GM20000 (cell line): ENCODE measurements at regions not wholly inside any gene's neighbourhood (a gene's known extent, or its start where the extent isn't known, plus 50 kb on each side); places are given as distances from the start of the nearest gene placed in this dataset.
"Not testable (repeated sequence)": the region's sequence is repeated elsewhere in the genome, so short reads cannot be mapped to it uniquely, and the experiment has no call there.

ENCODE experiments used
- DNase-seq: peaks from one replicate; pipeline ENCODE4 v3.0.0; 2012; ENCODE audit warnings: low spot score
- TF ChIP-seq, protein P1 (sequence below): IDR thresholded peaks from 2 replicates; pipeline ENCODE4 v1.5.1; 2012; ENCODE audit warnings: mild to moderate bottlenecking, control low read depth; ENCODE audit errors: extremely low read depth, missing control alignments

DNA sequence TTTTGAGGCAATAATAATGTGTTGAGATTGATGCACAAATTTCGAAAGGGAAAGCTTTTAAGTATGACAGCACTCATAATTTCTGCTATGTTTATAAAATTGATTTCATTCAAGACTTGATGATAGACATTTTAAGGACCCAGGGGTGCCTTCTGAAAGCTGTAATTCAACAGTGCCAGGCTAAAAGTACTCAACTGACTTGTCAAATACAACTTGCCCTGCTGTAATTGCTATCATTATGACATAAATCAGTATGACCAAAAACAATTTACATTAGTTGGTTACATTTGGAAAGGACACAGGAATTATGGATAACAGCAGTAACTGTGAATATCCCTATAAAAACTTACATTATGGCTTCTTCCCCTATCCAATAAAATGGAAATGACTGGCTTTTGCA lies 178.9 kb downstream of the MMUT start:
- TF ChIP-seq, protein P1, sequence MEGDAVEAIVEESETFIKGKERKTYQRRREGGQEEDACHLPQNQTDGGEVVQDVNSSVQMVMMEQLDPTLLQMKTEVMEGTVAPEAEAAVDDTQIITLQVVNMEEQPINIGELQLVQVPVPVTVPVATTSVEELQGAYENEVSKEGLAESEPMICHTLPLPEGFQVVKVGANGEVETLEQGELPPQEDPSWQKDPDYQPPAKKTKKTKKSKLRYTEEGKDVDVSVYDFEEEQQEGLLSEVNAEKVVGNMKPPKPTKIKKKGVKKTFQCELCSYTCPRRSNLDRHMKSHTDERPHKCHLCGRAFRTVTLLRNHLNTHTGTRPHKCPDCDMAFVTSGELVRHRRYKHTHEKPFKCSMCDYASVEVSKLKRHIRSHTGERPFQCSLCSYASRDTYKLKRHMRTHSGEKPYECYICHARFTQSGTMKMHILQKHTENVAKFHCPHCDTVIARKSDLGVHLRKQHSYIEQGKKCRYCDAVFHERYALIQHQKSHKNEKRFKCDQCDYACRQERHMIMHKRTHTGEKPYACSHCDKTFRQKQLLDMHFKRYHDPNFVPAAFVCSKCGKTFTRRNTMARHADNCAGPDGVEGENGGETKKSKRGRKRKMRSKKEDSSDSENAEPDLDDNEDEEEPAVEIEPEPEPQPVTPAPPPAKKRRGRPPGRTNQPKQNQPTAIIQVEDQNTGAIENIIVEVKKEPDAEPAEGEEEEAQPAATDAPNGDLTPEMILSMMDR, result no peak
- no peak for DNase-seq

- DNase-seq, result not testable (repeated sequence)
Observed at GRCh38 chr6:49274809-49275769, 188.0 kb downstream of the MMUT start.

DNA sequence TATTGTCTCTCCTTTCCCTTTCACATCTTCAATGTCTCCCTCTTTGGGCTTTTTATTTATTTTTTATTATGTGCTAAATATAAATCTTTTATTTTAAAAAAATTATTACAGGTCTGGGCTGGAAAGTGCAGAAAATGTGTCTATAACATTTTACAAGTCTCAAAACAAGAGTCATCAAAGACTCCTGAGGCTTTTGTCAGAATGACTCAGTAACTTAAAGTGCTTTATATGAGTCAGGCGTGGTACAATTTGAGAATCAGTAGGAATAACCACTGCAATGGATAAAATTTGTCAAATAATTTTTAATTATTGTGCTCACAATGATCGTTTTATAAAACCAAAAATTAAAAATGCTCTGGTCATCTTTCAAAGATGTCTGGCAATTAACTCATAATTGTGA lies 193.9 kb downstream of the MMUT start:
- DNase-seq, result no peak
- TF ChIP-seq, protein P1, result no peak

- TF ChIP-seq, protein P1, result no peak
- no peak for DNase-seq
Observed at GRCh38 chr6:49264909-49265308, 198.1 kb downstream of the MMUT start.

GRCh38 chr6:49264496-49264895 lies 198.6 kb downstream of the MMUT start:
- DNase-seq, result no peak
- TF ChIP-seq, protein P1, result no peak

GRCh38 chr6:49257549-49257948 lies 205.5 kb downstream of the MMUT start:
- DNase-seq, result no peak
- TF ChIP-seq, protein P1, result no peak

- no peak for DNase-seq
- TF ChIP-seq, protein P1, result no peak
Observed at GRCh38 chr6:49255335-49255734, 207.7 kb downstream of the MMUT start.

DNA sequence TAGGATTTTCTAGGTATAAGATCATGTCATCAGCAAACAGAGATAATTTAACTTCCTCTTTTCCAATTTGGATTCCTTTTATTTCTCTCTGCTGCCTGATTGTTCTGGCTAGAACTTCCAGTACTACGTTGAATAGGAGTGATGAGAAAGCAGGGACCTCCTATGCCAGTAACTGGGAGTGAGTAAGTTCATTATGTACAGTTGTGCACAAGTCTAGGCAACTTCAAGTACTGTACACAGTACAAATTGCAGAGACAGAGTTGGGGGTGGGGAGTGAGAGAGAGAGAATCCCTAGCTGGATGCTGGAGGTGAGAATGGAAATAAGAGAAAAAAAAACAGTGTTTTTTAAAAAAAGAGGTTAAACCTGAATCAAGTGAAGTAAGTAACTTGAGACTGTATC lies 210.2 kb downstream of the MMUT start:
- TF ChIP-seq, protein P1, result no peak
- DNase-seq, result no peak
